ENCODE measurements at regions not wholly inside any gene's neighbourhood (a gene's known extent, or its start where the extent isn't known, plus 50 kb on each side); places are given as distances from the start of the nearest gene placed in this dataset.

DNA sequence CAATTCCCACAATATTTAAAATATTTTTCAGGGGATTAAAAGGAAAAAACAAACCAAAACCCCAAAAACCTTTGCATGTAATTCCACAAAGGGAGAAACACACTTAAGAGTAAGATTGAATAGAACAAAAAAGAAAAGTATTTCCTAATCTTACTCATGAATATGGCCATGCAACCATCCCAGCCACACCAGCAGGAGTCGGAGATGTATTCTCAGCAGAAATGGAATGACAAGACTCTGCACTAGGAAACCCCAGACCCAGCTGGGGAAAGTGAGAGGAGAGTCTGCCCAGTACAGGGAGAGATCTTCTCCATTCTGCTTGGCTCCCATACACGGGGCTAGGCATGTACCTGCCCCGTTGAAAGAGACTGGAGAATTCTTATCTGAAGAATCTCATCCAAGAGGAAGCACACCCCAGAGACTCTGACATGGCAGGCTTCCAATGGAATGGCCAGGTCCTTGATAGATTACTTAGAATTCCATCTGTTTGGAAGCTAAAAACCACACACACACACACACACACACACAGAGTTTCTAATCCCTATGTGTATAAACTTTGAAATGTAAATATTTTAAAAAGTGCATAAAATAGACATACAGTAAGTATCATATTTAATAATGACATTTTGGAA lies 118.8 kb downstream of the GADD45G start:
- no peak for DNase-seq (ENCODE audit: low spot score)

DNA sequence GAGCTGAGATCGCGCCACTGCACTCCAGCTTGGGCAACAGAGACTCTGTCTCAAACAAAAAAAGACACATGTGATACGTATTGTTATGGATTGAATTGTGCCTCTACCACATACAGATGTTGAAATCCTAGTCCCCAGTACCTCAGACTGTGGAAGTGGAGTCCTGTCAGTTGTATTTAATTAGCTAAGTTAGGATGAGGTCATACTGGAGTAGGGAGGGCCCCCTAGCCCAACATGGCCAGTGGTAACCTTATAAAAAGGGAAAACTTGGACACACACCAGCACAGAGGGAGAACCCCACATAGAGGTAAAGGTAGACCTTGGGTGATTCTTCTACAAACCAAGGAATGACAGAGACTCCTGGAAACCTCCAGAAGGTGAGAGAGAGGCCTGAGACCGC lies 119.8 kb downstream of the GADD45G start:
- no peak for DNase-seq (ENCODE audit: low spot score)

GRCh38 chr9:89725271-89725670 lies 120.5 kb downstream of the GADD45G start:
- no peak for DNase-seq (ENCODE audit: low spot score)

- no peak for DNase-seq (ENCODE audit: low spot score)
Observed at GRCh38 chr9:89729954-89730530, 125.2 kb downstream of the GADD45G start.

GRCh38 chr9:89730715-89731114 lies 125.9 kb downstream of the GADD45G start:
- DNase-seq (ENCODE audit: low spot score), result peak; percentile 54

DNA sequence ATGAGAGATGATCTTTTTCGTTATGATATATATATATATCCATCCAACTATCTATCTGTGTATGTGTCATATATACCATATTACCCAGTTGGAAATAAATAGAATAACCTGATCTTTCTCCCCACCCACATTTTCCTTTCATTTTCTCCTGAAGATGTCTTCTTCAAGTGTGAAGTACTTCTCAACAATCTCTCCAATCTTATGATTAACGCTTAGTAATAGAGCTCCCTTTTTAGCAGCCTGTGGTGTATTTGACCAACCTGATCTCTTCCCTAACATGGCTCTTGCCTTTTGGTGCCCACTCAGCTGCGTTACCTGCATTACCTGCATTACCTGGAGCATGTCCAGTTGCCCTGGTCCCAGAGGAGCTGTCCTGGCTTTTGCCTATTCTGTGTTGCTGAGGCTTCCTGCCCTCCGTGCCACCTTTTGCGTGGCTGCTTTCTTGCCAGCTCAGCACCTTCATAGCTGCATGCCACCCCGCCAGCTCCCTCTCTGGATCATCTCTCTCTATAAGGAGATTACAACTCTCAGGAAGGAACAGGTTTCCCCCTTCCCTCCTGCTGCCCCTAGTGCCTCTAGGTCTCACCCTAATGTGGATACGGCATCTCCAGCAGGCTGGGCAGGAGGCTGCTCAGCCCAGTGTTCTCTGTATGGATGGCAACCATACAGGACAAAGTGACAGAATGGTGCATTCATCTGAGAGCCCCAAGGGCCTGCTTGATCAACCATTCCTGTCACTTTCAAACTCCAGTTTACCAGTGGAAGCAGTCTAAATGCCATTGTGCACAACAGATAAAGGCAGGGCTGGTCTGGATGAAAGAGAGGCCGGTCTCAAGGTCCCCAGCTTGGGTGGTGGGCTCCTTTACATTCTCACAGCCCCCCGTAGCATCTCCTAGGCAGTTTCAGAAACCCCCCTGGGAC lies 126.7 kb downstream of the GADD45G start:
- DNase-seq (ENCODE audit: low spot score), result no peak

GRCh38 chr9:89732295-89732938 lies 127.6 kb downstream of the GADD45G start:
- DNase-seq (ENCODE audit: low spot score), result peak; percentile 33

GRCh38 chr9:89732939-89733324 lies 128.1 kb downstream of the GADD45G start:
- no peak for DNase-seq (ENCODE audit: low spot score)

GRCh38 chr9:89734600-89735041 lies 129.8 kb downstream of the GADD45G start:
- DNase-seq (ENCODE audit: low spot score), result no peak

DNA sequence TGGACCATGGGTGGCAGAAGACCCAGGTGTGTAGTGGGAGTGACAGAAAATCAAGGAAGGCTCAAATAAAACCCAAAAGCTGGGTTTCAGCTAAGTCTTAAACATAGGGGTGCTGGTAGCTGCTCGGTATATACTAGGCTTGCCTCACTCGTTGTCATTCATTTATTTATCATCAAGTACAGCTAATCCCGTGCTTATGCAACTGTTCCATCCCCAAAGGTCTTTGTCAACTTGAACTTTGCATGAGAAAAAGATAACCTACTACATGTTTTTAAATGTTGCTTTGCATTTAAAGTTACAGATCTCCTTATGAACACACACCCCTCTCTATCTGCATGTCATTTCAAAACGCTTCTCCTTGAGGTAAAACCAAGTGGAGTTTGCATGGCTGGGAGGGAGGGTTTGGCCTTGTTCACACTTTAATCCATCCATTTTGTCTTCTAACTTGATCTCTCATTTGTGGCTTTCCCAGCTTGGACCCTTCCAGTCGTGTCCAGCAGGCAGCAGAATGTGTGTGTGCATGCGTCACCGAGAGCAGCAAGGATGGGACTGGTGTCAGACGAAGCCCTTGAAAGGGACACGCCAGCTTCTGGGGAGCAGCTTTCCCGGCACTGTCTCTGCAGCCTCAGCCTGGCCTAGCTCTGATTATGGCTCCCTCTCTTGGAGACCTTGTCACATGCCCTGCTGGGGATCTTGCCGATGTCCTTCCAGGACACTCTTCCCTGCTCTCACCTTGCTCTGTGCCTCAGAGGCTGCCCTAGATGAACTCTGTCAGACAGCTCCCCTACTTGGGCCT lies 133.5 kb downstream of the GADD45G start:
- DNase-seq (ENCODE audit: low spot score), result peak; percentile 32

- DNase-seq (ENCODE audit: low spot score), result no peak
Observed at GRCh38 chr9:89739511-89739910, 134.7 kb downstream of the GADD45G start.

DNA sequence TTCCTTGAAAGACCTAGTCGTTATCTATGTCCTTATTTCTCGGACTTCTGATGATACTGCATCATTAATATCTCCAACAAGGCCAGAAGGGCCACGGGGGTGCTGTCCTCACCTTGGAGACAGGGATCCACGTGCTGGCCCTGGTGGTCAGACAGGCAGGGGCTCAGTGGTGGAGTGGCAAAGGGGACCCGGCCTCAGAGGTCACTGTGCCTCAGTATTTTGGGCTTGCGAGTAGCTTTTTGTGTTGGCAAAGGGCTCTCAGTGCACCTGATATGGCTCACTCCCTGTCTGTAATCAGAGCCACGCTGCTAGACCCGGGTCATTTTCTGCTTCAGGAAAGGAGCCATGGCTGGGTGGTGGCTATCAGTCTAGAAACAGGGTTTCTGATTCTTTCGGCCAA lies 135.1 kb downstream of the GADD45G start:
- no peak for DNase-seq (ENCODE audit: low spot score)

- no peak for DNase-seq (ENCODE audit: low spot score)
Observed at GRCh38 chr9:89740722-89741121, 135.9 kb downstream of the GADD45G start.

- no peak for DNase-seq (ENCODE audit: low spot score)
Observed at GRCh38 chr9:89742660-89743059, 137.8 kb downstream of the GADD45G start.

DNA sequence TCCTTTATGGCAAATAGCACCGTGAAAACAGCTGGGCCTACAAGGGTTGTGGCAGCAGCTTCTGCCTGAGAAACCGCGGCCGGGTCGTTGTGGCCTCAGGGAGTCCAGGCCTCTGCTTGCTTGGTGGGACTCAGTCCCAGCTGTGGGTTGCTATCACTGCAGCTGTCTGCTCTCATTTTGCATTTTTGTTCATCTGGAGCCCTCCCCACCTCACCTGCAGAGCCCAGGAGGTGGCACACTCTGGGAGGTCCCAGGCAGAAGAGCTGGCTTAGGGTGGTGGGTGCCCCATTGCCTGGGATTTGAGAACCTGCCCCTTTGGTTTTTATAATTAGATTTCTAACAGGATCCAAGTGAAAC lies 138.4 kb downstream of the GADD45G start:
- no peak for DNase-seq (ENCODE audit: low spot score)

GRCh38 chr9:89743573-89744254 lies 138.9 kb downstream of the GADD45G start:
- DNase-seq (ENCODE audit: low spot score), result no peak

DNA sequence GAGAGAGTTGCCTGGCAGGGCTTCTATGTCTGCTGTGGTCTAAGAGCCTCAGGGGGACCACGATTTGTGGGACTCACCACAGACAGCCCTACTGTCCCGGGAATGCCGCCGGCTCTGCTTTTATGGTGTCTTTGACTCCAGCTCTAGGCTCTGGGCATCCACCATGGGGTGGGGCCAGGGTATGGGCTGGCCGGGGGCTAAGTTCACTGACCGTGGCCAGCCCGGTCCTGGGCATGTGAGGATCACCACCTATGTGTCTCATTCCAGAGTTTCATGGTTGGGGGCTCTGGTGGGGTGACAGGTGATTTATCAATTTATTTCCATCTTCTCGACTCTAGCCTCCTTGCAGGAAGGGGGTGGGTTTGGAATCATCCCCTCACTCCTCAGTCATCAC lies 139.4 kb downstream of the GADD45G start:
- no peak for DNase-seq (ENCODE audit: low spot score)

DNA sequence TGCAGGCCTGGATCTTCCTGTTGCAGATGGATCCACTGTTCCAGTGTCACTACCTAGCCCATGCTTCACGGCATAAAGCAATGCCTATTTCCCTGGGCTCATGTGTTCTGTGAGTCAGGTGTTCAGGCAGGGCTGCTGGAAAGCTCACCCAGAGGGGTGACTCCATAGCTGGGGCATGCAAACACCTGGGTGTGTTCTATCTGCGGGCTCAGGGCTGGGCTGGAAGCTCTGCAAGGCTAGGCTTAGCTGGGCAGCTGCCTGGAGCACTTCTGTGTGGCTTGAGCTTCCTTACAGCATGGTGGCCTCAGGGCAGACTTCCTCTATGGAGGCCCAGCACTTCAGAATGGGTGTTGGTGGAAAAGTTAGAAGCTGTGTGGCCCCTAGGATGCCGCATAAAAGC lies 139.9 kb downstream of the GADD45G start:
- DNase-seq (ENCODE audit: low spot score), result no peak

DNA sequence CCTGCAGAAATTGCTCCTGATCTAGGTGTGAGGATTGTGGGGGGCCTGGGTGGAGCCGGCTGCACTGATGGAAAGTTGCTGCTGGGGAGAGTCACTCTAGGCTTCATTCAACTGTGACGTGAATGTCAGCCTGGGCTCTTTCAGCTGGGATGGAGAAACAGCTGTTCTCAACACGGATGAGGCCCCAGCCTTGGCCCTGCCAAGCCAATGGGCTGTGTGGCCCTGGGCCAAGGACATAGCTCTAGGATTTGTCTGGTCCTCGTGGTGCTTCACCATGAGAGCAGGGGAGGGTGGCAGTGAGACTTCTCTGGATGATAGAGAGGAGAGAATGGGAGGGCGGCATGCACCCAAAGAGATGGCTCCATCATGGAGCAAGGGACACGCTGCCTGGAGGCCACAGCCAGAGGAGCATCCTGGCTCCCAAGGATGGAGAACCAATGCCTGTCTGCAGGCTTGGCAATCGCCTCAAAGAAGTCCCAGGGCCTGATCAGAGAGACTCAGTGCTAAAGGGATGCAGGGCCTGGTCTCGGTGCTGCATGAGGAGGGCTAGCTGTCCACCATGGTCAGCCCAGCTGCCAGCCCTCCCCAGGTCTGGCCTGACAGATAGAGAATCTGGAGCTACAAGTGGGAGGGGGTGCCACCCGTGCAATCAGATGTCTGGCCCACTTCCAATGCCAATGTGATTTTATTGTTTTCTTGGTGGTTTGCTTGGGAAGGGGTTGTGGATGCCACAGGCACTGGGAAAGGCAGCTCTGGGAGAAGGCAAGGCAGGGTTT lies 141.0 kb downstream of the GADD45G start:
- DNase-seq (ENCODE audit: low spot score), result no peak

DNA sequence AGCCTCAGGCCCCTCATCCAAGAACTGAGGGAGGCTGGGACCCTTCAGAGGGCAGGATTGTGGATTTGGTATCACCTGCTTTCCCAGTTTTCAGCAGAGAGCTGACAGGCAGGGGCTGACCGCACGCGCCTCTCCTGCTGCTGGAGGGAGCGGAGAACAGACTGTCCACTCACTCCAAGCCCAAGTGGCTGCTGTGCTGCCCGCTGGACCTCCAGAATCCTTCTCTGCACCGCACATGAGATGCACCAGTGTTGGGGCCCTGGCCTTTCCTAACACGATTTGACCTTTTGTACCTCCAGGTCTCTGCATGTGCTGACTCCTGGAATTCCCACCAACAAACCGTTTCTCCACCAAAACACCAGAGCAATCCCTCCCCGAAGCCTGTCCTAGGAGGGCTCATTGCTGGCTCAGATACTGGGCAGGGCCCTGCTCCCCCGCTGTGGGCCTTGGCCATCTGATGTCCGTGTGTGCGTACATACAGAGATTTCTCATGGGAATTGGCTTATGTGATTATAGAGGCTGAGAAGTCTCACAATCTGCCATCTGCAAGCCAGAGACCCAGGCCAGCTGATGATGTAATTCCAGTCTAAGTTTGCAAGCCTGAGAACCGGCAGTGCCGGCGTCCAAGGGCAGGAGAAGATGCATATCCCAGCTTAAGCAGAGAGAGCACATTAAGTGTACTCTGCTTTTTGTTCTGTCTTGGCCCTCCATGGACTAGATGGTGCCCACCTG lies 141.7 kb downstream of the GADD45G start:
- no peak for DNase-seq (ENCODE audit: low spot score)
